ENCODE measurements at regions not wholly inside any gene's neighbourhood (a gene's known extent, or its start where the extent isn't known, plus 50 kb on each side); places are given as distances from the start of the nearest gene placed in this dataset.

DNA sequence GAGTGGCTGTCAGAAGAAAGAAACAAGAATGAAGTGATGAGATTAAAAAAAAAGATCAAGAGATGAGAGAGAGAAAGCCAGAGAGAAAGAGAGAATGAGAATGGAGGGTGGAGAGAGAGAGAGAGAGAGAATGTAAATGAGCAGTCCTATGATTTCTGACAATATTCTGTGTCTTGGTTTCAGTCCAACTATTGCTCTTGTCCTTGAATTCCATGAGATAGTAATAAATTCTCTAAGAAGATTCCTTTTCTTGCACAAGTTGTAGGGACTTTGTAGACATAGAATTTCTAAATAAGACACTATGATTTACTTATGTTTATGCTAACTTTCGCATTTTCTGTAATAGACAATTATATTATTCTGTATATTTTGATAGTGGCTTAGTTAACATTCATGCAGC is 149.6 kb upstream of the CTSO start:
- no peak for DNase-seq (ENCODE audit: low spot score)

- DNase-seq (ENCODE audit: low spot score), result no peak
Measured at GRCh38 chr4:156102411-156102810, 148.7 kb upstream of the CTSO start.

DNA sequence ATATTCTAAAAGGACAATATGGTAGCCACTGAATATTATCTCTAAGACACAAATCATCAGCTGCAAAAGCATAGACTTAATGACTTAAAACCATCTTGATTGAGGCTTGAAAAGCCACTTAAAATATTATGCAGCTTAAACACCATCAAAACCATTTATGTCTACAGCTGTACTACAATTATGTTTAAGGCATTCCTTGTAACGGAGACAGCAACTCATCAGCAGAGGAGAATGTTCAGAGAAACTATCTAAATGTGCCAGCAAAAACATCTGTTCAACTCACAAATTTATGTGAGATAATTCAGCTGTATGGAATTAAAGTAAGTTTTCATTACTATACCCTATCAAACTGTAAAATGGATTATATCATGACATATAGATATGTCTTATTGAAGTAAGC is 147.9 kb upstream of the CTSO start:
- DNase-seq (ENCODE audit: low spot score), result no peak

DNA sequence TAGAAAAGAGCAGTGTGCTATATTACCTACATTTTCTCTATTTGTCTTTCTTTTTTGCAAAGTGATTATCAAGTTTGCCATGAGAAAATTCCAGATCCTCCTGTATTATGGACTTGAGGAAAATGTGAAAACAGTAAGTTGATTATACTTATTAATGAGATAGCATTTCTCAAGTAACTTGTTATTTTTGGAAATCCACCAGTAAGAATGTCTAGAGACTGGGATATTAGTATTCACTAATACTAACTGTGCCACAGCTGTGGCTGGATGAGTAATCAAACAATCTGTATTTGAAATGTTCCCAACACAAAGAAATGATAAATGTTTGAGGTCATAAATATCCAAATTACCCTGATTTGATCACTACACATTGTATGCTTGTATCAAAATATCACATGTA is 147.0 kb upstream of the CTSO start:
- no peak for DNase-seq (ENCODE audit: low spot score)

DNA sequence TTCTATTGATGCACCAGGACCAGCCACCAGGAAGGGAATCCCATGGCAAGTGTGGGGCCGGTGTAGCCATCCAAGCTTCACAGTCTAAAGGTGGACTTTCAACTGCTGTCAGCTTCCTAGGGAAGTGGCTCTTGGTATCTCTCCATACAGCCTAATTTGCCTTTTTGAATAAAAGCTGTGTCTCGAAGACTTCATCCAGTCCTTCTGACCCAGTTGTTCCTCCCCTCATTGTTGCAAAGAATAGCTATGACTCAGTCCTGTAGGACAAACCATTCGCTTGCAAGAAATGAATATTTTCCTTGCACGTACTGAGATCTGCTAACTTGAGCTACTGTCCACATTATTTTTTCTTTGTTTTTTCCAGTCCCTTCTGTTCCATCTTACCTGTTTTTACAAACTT is 145.1 kb upstream of the CTSO start:
- DNase-seq (ENCODE audit: low spot score), result no peak

GRCh38 chr4:156085100-156085499 is 131.4 kb upstream of the CTSO start:
- DNase-seq (ENCODE audit: low spot score), result no peak

- no peak for DNase-seq (ENCODE audit: low spot score)
Measured at GRCh38 chr4:156084373-156084772, 130.7 kb upstream of the CTSO start.

GRCh38 chr4:156073976-156074375 is 120.3 kb upstream of the CTSO start:
- no peak for DNase-seq (ENCODE audit: low spot score)

DNA sequence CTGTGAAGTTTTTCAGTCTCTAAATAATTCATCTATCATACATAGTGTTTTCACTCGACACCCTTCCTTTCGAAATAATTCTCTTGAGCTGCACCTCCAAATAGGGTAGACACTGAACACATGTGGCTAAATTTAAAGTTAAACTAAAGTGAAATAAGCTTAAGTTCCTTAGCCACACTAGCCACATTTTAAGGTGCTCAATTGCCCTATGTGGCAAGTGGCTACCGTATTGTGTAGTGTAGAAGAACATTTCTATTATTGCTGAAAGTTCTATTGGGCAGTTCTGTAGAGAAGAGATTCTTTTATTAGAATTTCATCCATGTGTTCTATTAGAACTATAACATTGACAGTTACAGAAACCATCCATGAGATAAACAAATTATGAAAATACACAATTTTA is 107.0 kb upstream of the CTSO start:
- DNase-seq (ENCODE audit: low spot score), result no peak

- DNase-seq (ENCODE audit: low spot score), result no peak
Measured at GRCh38 chr4:156053174-156053573, 99.5 kb upstream of the CTSO start.

GRCh38 chr4:156052116-156052515 is 98.5 kb upstream of the CTSO start:
- no peak for DNase-seq (ENCODE audit: low spot score)

- no peak for DNase-seq (ENCODE audit: low spot score)
Measured at GRCh38 chr4:156038772-156039171, 85.1 kb upstream of the CTSO start.

GRCh38 chr4:156036496-156036895 is 82.8 kb upstream of the CTSO start:
- no peak for DNase-seq (ENCODE audit: low spot score)

GRCh38 chr4:156029691-156030090 is 76.0 kb upstream of the CTSO start:
- no peak for DNase-seq (ENCODE audit: low spot score)

DNA sequence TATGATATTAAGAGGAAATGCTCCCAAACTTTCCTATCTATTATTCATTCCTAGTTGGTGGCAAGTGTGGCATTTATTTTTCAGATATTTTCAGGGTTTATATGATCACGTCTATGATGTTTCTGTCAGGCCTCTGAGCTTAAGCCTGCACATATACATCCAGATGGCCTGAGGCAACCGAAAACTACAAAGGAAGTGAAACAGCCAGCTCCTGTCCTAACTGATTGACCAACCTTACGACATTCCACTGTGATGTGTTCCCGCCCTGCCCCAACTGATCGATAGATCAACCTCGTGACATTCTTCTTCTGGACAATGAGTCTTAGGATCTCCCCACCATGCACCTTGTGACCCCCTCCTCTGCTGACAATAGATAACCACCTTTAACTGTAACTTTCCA is 67.6 kb upstream of the CTSO start:
- no peak for DNase-seq (ENCODE audit: low spot score)

DNA sequence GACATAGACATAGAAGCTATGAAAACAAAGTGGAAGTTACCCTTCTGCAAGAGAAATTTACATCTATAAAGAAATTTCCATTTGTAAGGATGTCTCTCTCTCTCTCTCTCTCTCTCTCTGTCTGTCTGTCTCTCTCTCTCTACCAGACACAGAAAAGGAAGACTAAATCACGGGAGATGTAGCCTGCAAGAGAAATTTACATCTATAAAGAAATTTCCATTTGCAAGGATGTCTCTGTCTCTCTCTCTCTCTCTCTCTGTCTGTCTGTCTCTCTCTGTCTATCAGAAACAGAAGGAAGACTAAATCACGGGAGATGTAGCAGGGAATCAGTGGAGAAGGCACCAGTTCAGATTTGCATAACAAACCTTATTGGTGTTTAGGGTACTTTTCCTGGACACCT is 65.6 kb upstream of the CTSO start:
- no peak for DNase-seq (ENCODE audit: low spot score)

GRCh38 chr4:156018383-156018782 is 64.7 kb upstream of the CTSO start:
- DNase-seq (ENCODE audit: low spot score), result no peak

- no peak for DNase-seq (ENCODE audit: low spot score)
Measured at GRCh38 chr4:156015781-156016180, 62.1 kb upstream of the CTSO start.

DNA sequence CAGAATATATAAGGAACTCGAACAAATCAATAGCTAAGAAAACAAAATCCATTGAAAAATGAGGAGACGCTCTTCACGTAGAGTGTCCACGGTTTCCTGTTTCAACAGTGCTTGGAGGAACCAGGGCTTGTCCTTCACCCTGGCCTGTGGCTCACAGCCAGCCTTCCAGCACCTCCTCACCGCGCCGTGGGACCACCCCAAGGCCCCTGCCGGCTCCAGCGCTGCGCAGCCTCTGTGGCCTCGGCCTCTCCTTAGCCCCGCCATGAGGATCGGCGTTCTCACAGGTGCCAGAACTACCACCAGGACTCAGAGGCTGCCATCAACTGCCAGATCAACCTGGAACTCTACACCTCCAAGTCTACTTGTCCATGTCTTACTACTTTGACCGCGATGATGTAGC is 52.5 kb upstream of the CTSO start:
- DNase-seq (ENCODE audit: low spot score), result no peak

Measured in SK-N-DZ (cell line).